K562 (cell line): ENCODE measurements at regions not wholly inside any gene's neighbourhood (a gene's known extent, or its start where the extent isn't known, plus 50 kb on each side); places are given as distances from the start of the nearest gene placed in this dataset.

Experiments used
- ARNT ChIP-seq, 2 experiments: fragments of 450-650 bp; IDR thresholded peaks; 2 replicates each; pipeline ENCODE4 v1.6.1; 2016; ENCODE audit warnings: mild to moderate bottlenecking in 1 of 2
- ATF1 ChIP-seq, 2 experiments: fragments of 450-650 bp in 1 of 2; IDR thresholded peaks; 2 replicates each; pipeline ENCODE4 v1.6.1; 2016; ENCODE audit warnings: missing compliant biosample characterization in 1 of 2, missing genetic modification characterization in 1 of 2
- CBFA2T3 ChIP-seq: fragments of 450-650 bp; IDR thresholded peaks from 2 replicates; pipeline ENCODE4 v1.6.1; 2017
- CBX2 ChIP-seq: fragments of 200-600 bp; sonication (generic); IDR thresholded peaks from one replicate; pipeline ENCODE4 v1.6.1; 2012; ENCODE audit warnings: mild to moderate bottlenecking, low read length, inconsistent platforms; ENCODE audit not compliant: insufficient read depth, poor library complexity, severe bottlenecking
- CHD4 ChIP-seq: fragments of 200-600 bp; sonication (generic); IDR thresholded peaks from 3 replicates; pipeline ENCODE4 v1.6.1; 2012; ENCODE audit warnings: low read depth, mild to moderate bottlenecking, mixed read lengths, low read length, inconsistent platforms; ENCODE audit not compliant: insufficient read depth, insufficient replicate concordance, poor library complexity, severe bottlenecking
- HNRNPK ChIP-seq: fragments of 200-400 bp; formaldehyde crosslinking; IDR thresholded peaks from one replicate; pipeline ENCODE4 v1.6.1; 2018; ENCODE audit warnings: mild to moderate bottlenecking, low read depth, low read length; ENCODE audit not compliant: poor library complexity, severe bottlenecking
- ILF3 ChIP-seq: fragments of 450-650 bp; IDR thresholded peaks from 2 replicates; pipeline ENCODE4 v1.6.1; 2018; ENCODE audit warnings: antibody characterized with exemption, mild to moderate bottlenecking, moderate library complexity, borderline replicate concordance
- KAT2B ChIP-seq: IDR thresholded peaks from one replicate; pipeline ENCODE4 v1.6.1; 2012; ENCODE audit warnings: low read depth, mild to moderate bottlenecking, control low read depth, inconsistent platforms, low read length, moderate library complexity
- MAFK ChIP-seq: IDR thresholded peaks from 2 replicates; pipeline ENCODE4 v1.6.1; 2011; ENCODE audit warnings: low read length, improper control_type of control experiment
- MCM2 ChIP-seq: fragments of 450-650 bp; IDR thresholded peaks from 2 replicates; pipeline ENCODE4 v1.6.1; 2017; ENCODE audit warnings: low read depth, mild to moderate bottlenecking
- NFXL1 ChIP-seq: fragments of 450-650 bp; formaldehyde crosslinking; IDR thresholded peaks from 2 replicates; pipeline ENCODE4 v1.4.0; 2021; ENCODE audit warnings: mild to moderate bottlenecking
- PCBP1 ChIP-seq: fragments of 200-400 bp; formaldehyde crosslinking; IDR thresholded peaks from 2 replicates; pipeline ENCODE4 v1.6.1; 2018; ENCODE audit warnings: mild to moderate bottlenecking, low read depth, low read length; ENCODE audit not compliant: poor library complexity, severe bottlenecking
- POU5F1 ChIP-seq: fragments of 150-350 bp; IDR thresholded peaks from 2 replicates; pipeline ENCODE4 v1.6.1; 2014; ENCODE audit warnings: borderline replicate concordance, low read length, low read depth, mild to moderate bottlenecking; ENCODE audit not compliant: partially characterized antibody
- SMARCA5 ChIP-seq: fragments of 450-650 bp; IDR thresholded peaks from 2 replicates; pipeline ENCODE4 v1.6.1; 2016
- SNIP1 ChIP-seq: fragments of 450-650 bp; IDR thresholded peaks from 2 replicates; pipeline ENCODE4 v1.7.1; 2017; ENCODE audit warnings: low read depth, mild to moderate bottlenecking
- SRSF3 ChIP-seq: fragments of 200-400 bp; formaldehyde crosslinking; IDR thresholded peaks from 2 replicates; pipeline ENCODE4 v1.6.1; 2016; ENCODE audit warnings: mild to moderate bottlenecking, low read length, moderate library complexity; ENCODE audit not compliant: insufficient read depth
- STAG1 ChIP-seq: sonication (generic); formaldehyde crosslinking; IDR thresholded peaks from 2 replicates; pipeline ENCODE4 v1.5.0; 2020; ENCODE audit warnings: missing genetic modification reagents, borderline replicate concordance
- TCF15 ChIP-seq: fragments of 250-450 bp; sonication (Bioruptor Pico); IDR thresholded peaks from 2 replicates; pipeline ENCODE4 v1.8.0; 2022; ENCODE audit warnings: moderate library complexity, mild to moderate bottlenecking, inconsistent platforms
- ZBTB34 ChIP-seq: fragments of 250-450 bp; sonication (Bioruptor Pico); IDR thresholded peaks from 2 replicates; pipeline ENCODE4 v1.8.0; 2021; ENCODE audit warnings: mild to moderate bottlenecking, moderate library complexity
- ZFPM2 ChIP-seq: fragments of 250-450 bp; sonication (Bioruptor Pico); IDR thresholded peaks from 2 replicates; pipeline ENCODE4 v1.5.1; 2022; ENCODE audit warnings: mild to moderate bottlenecking
- ZNF143 ChIP-seq: sonication (generic); formaldehyde crosslinking; IDR thresholded peaks from 2 replicates; pipeline ENCODE4 v1.9.0; 2022; ENCODE audit warnings: mild to moderate bottlenecking, missing genetic modification reagents
- ZNF347 ChIP-seq: fragments of 450-650 bp; formaldehyde crosslinking; IDR thresholded peaks from 2 replicates; pipeline ENCODE4 v1.4.0; 2020; ENCODE audit warnings: low read depth, mild to moderate bottlenecking, moderate library complexity
- ZNF586 ChIP-seq: fragments of 450-650 bp; formaldehyde crosslinking; conservative IDR thresholded peaks from 2 replicates; pipeline ENCODE4 v1.4.0; 2020; ENCODE audit warnings: mild to moderate bottlenecking, moderate library complexity
- ZNF655 ChIP-seq: fragments of 250-450 bp; sonication (Bioruptor Pico); IDR thresholded peaks from 2 replicates; pipeline ENCODE4 v1.5.0; 2021
- ZNF707 ChIP-seq: fragments of 250-450 bp; sonication (Bioruptor Pico); conservative IDR thresholded peaks from 2 replicates; pipeline ENCODE4 v1.8.0; 2022; ENCODE audit warnings: inconsistent platforms, mild to moderate bottlenecking, moderate library complexity
- ZNF764 ChIP-seq: fragments of 250-450 bp; sonication (Bioruptor Pico); IDR thresholded peaks from 2 replicates; pipeline ENCODE4 v1.4.0; 2020; ENCODE audit warnings: low read depth, mild to moderate bottlenecking, moderate library complexity
- ZSCAN32 ChIP-seq: fragments of 450-650 bp; formaldehyde crosslinking; IDR thresholded peaks from 2 replicates; pipeline ENCODE4 v1.4.0; 2020; ENCODE audit warnings: mild to moderate bottlenecking, moderate library complexity

DNA sequence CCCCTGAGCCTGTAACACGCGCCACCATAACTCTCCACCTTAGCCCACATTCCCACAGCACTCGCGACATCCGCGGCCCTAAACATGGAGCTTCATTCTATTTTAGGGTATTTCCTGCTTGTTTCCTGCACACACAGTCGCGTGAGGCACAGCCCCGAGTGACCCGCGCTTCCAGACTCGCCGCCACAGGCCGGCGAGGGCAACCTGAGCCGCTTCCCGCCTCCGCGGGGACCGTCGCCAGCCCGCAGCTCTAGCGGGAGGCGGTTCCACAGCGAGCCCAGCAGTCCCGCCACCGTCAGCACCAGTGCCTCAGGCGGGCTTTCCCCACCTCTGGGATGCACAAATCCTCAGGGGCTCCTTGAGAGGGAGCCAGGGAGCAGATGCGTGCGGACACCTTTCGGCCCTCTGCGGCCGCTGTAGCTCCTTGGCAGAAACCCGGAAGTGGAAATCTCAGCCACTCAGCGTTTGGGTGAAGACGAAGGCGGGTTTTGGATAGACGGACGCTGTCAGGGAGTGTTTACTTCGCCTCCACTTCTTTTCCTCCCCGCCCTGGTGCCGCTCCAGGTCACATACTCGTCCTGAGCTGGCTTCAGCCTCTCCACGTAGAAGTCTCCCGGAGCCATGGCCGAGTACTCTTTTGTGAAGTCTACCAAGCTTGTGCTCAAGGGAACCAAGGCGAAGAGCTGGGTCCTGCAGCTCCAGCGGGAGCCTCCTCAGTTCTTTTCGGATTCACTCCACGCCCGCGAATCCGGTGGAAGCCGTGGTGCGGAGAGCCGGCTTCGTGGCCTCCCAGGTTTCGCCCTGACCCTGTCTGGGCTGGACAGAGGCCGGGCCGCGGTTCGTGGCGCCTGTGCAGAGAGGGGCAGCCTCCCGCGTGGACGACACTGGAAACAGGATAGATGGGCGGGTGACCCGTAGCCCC is 2177.4 kb upstream of the DEFB115 start (continued):
- TF ChIP-seq PCBP1 (no peak), ZNF143 (CRISPR knock-in tag) (no peak), ZBTB34 (CRISPR knock-in tag) (no peak), SMARCA5 (no peak), ZNF586 (CRISPR knock-in tag) (no peak), STAG1 (CRISPR knock-in tag) (no peak), CHD4 (no peak), HNRNPK (no peak), ZNF764 (CRISPR knock-in tag) (no peak), ARNT (IDR thresholded peaks at IDR 0.05) (no peak), ATF1 (CRISPR knock-in tag; IDR thresholded peaks at IDR 0.05) (no peak), ATF1 (tag; IDR thresholded peaks at IDR 0.05) (peak; percentile 47), TCF15 (no peak), CBX2 (no peak), POU5F1 (peak; percentile 72), KAT2B (no peak), ZFPM2 (CRISPR knock-in tag) (no peak), MCM2 (no peak), MAFK (0 out of 2 replicates have a peak, but pooled peaks have one; percentile 20), ZNF347 (CRISPR knock-in tag) (no peak), SNIP1 (peak; percentile 38; the same call in 1 of the 2 replicates), ZNF655 (CRISPR knock-in tag) (no peak), ZNF707 (no peak), CBFA2T3 (no peak), SRSF3 (no peak), ILF3 (no peak), NFXL1 (no peak), ZSCAN32 (CRISPR knock-in tag) (no peak)
